Peyer's patch (tissue), 4 donors: ENCODE measurements at regions not wholly inside any gene's neighbourhood (a gene's known extent, or its start where the extent isn't known, plus 50 kb on each side); places are given as distances from the start of the nearest gene placed in this dataset.

Experiments used
- CTCF ChIP-seq, 6 experiments: fragments of 450-650 bp in 4 of 6; fragments of 200-600 bp in 2 of 6; sonication (generic) in 1 of 6; IDR thresholded peaks; one replicate each; pipeline ENCODE4 v1.5.1; 2017 to 2019; ENCODE audit warnings: antibody characterized with exemption in 6 of 6, mild to moderate bottlenecking in 3 of 6, moderate library complexity in 1 of 6
- POLR2A ChIP-seq, 2 donors: fragments of 450-650 bp; IDR thresholded peaks; one replicate each; pipeline ENCODE4 v1.5.1; 2017; ENCODE audit warnings: antibody characterized with exemption in 2 of 2, mild to moderate bottlenecking in 2 of 2, moderate library complexity in 2 of 2

GRCh38 chr18:22091341-22091740, 78.0 kb upstream of the GATA6 start:
- no peak for TF ChIP-seq CTCF (IDR thresholded peaks at IDR 0.05)
- TF ChIP-seq POLR2A (IDR thresholded peaks at IDR 0.05), result no peak
